T-cell (primary cell): ENCODE measurements at regions not wholly inside any gene's neighbourhood (a gene's known extent, or its start where the extent isn't known, plus 50 kb on each side); places are given as distances from the start of the nearest gene placed in this dataset.

Source experiments
- ATAC-seq, 4 experiments: fragments of 200-7000 bp in 3 of 4; fragments of 150-1000 bp in 1 of 4; cut with Tn5 transposase; replicated peaks in 1 of 4; 1 replicate in 3 of 4; 2 replicates in 1 of 4; pipeline ENCODE4 v1.10.0; 2021; ENCODE audit warnings: moderate library complexity in 3 of 4, mild to moderate bottlenecking in 2 of 4, moderate number of reproducible peaks in 1 of 4
- CTCF ChIA-PET, 2 donors: fragments of 300-600 bp; sonication (Branson Sonifier 250); formaldehyde crosslinking; loops; one replicate each; lab custom pipeline; 2022; ENCODE audit warnings: antibody characterized with exemption in 2 of 2; lab: Charles Lee
- POLR2A ChIA-PET, 2 donors: fragments of 300-600 bp; sonication (Branson Sonifier 250); formaldehyde crosslinking; loops; one replicate each; lab custom pipeline; 2022; ENCODE audit warnings: antibody characterized with exemption in 2 of 2; lab: Charles Lee
- DNase-seq, 35 experiments: peaks; one replicate each; pipeline versions ENCODE4 v3.0.0 to v3.0.0-alpha.2; 2013 to 2023
- H3K27ac ChIP-seq: one replicate; pipeline ENCODE4 v1.5.1; 2013; ENCODE audit warnings: low read length
- H3K27me3 ChIP-seq, 2 experiments: replicated peaks in 1 of 2; 1 replicate in 1 of 2; 2 replicates in 1 of 2; pipeline versions ENCODE4 v1.6.1 to v1.7.0; 2013; ENCODE audit warnings: low read length in 1 of 2, mixed read lengths in 1 of 2; ENCODE audit not compliant: control insufficient read depth in 2 of 2, insufficient read depth in 2 of 2; ENCODE audit errors: extremely low read depth in 1 of 2
- H3K36me3 ChIP-seq, 2 donors: 1 replicate in 1 of 2; 2 replicates in 1 of 2; pipeline versions ENCODE4 v1.6.1 to v1.7.0; 2013; ENCODE audit warnings: low read length in 1 of 2; ENCODE audit not compliant: control insufficient read depth in 2 of 2, insufficient read depth in 1 of 2; ENCODE audit errors: extremely low read depth in 1 of 2
- H3K4me1 ChIP-seq, 2 experiments: 1 replicate in 1 of 2; 2 replicates in 1 of 2; pipeline versions ENCODE4 v1.6.1 to v1.7.0; 2013; ENCODE audit warnings: low read length in 2 of 2, mixed read lengths in 1 of 2; ENCODE audit not compliant: insufficient read depth in 2 of 2, control insufficient read depth in 1 of 2; ENCODE audit errors: extremely low read depth in 1 of 2
- H3K4me3 ChIP-seq, 2 donors: 1 replicate in 1 of 2; 2 replicates in 1 of 2; pipeline versions ENCODE4 v1.5.1 to v1.7.0; 2013; ENCODE audit warnings: mild to moderate bottlenecking in 2 of 2, low read length in 1 of 2, moderate library complexity in 1 of 2; ENCODE audit not compliant: control insufficient read depth in 1 of 2; ENCODE audit errors: extremely low read depth in 1 of 2
- H3K9me3 ChIP-seq: 2 replicates; pipeline ENCODE4 v1.7.0; 2013
- H3K27ac Mint-ChIP-seq, 2 donors: one replicate each; pipeline ENCODE4 v1.8.0; 2020 to 2021; ENCODE audit warnings: mild to moderate bottlenecking in 2 of 2, mixed read lengths in 2 of 2
- H3K27me3 Mint-ChIP-seq, 2 donors: one replicate each; pipeline ENCODE4 v1.8.0; 2021 to 2022; ENCODE audit warnings: mixed read lengths in 2 of 2
- H3K36me3 Mint-ChIP-seq: one replicate; pipeline ENCODE4 v1.8.0; 2021; ENCODE audit warnings: mixed read lengths
- H3K4me1 Mint-ChIP-seq, 3 donors: one replicate each; pipeline ENCODE4 v1.8.0; 2020 to 2022; ENCODE audit warnings: mixed read lengths in 3 of 3, mild to moderate bottlenecking in 1 of 3
- H3K4me3 Mint-ChIP-seq, 3 donors: one replicate each; pipeline ENCODE4 v1.8.0; 2020 to 2022; ENCODE audit warnings: mild to moderate bottlenecking in 3 of 3, mixed read lengths in 3 of 3, moderate library complexity in 3 of 3
- H3K9me3 Mint-ChIP-seq, 3 donors: one replicate each; pipeline ENCODE4 v1.8.0; 2020 to 2022; ENCODE audit warnings: mixed read lengths in 3 of 3
- WGBS: methylation state at CpG from one replicate; pipeline ENCODE4 v1.1.5; 2013; ENCODE audit warnings: missing lambda C conversion rate; ENCODE audit not compliant: insufficient coverage; 5-methylcytosine and 5-hydroxymethylcytosine counted together

GRCh38 chr3:66912306-66912705, 85.8 kb upstream of the KBTBD8 start:
- H3K27me3 Mint-ChIP-seq, result peaks cover 6 to 10% of the 10 kb centered on the region in 2 donors
- ChIA-PET POLR2A (interaction anchor here in 1 of 2 donors (0.7 kb wide), 1 partner anchor 448 kb away, joined by 3 read pairs; no protein-coding TSS in a partner anchor), CTCF (no interaction called here)
- H3K9me3 Mint-ChIP-seq, result peaks cover 10 to 22% (median 21%) of the 10 kb centered on the region in 3 donors
- Histone ChIP-seq H3K9me3 (peaks cover 3% of the 10 kb centered on the region), H3K36me3 (no peaks in the 10 kb centered on the region), H3K4me3 (no peak overlapping the region), H3K27me3 (peaks cover 0 to 3% of the 10 kb centered on the region in 2 experiments), H3K4me1 (no peaks in the 10 kb centered on the region), H3K27ac (no peak overlapping the region)
- no peaks in the 10 kb centered on the region for H3K4me1 Mint-ChIP-seq
- ATAC-seq (no peak), DNase-seq (no peak)
- peaks cover 3% of the 10 kb centered on the region for H3K36me3 Mint-ChIP-seq
- no peak overlapping the region for H3K4me3 Mint-ChIP-seq
- H3K27ac Mint-ChIP-seq, result no peak overlapping the region

- H3K9me3 Mint-ChIP-seq, result peaks cover 0 to 2% (median 0%) of the 10 kb centered on the region in 3 donors
These were observed 76.0 kb upstream of the KBTBD8 start for GRCh38 chr3:66922058-66922457.

GRCh38 chr3:66923969-66924368, 74.1 kb upstream of the KBTBD8 start:
- Mint-ChIP-seq H3K27ac (no peak overlapping the region), H3K36me3 (no peaks in the 10 kb centered on the region), H3K27me3 (peaks cover 5 to 11% of the 10 kb centered on the region in 2 donors), H3K9me3 (no peaks in the 10 kb centered on the region), H3K4me1 (peaks cover 0 to 4% (median 0%) of the 10 kb centered on the region in 3 donors), H3K4me3 (no peak overlapping the region)
- DNase-seq (no peak), ATAC-seq (no peak)
- no peaks in the 10 kb centered on the region for H3K27me3 ChIP-seq
- no peak overlapping the region for H3K4me3 ChIP-seq
- CTCF ChIA-PET, result no interaction called here
- no peaks in the 10 kb centered on the region for H3K36me3 ChIP-seq
- no peaks in the 10 kb centered on the region for H3K4me1 ChIP-seq
- no peaks in the 10 kb centered on the region for H3K9me3 ChIP-seq
- no peak overlapping the region for H3K27ac ChIP-seq
- POLR2A ChIA-PET, result no interaction called here

More at GRCh38 chr3:66922058-66922457, 76.0 kb upstream of the KBTBD8 start:
- Mint-ChIP-seq H3K4me1 (no peaks in the 10 kb centered on the region), H3K27ac (no peak overlapping the region), H3K36me3 (no peaks in the 10 kb centered on the region), H3K27me3 (peaks cover 5 to 11% of the 10 kb centered on the region in 2 donors), H3K4me3 (no peak overlapping the region)
- Histone ChIP-seq H3K4me1 (no peaks in the 10 kb centered on the region), H3K27ac (no peak overlapping the region), H3K36me3 (no peaks in the 10 kb centered on the region), H3K4me3 (no peak overlapping the region), H3K27me3 (no peaks in the 10 kb centered on the region), H3K9me3 (no peaks in the 10 kb centered on the region)
- ChIA-PET POLR2A (no interaction called here), CTCF (no interaction called here)
- 92% methylated on average over 1 of the region's 2 CpGs for WGBS
- no peak for DNase-seq
- no peak for ATAC-seq

- Mint-ChIP-seq H3K9me3 (no peaks in the 10 kb centered on the region), H3K36me3 (no peaks in the 10 kb centered on the region), H3K4me1 (peaks cover 0 to 4% (median 0%) of the 10 kb centered on the region in 3 donors), H3K27ac (no peak overlapping the region), H3K27me3 (peaks cover 5 to 15% of the 10 kb centered on the region in 2 donors), H3K4me3 (no peak overlapping the region)
- ChIA-PET POLR2A (no interaction called here), CTCF (interaction anchor here in 1 of 2 donors (0.6 kb wide), 1 partner anchor 950 kb away, joined by 3 read pairs; no protein-coding TSS in a partner anchor)
- Histone ChIP-seq H3K4me3 (no peak overlapping the region), H3K27ac (no peak overlapping the region), H3K36me3 (no peaks in the 10 kb centered on the region), H3K9me3 (no peaks in the 10 kb centered on the region), H3K4me1 (no peaks in the 10 kb centered on the region), H3K27me3 (peaks cover 0 to 3% of the 10 kb centered on the region in 2 experiments)
- DNase-seq (no peak), ATAC-seq (no peak)
- no CpG with 5 or more reads among the region's 2 CpGs for WGBS
These were observed 69.9 kb upstream of the KBTBD8 start for GRCh38 chr3:66928252-66928651.

GRCh38 chr3:66931291-66931690, 66.8 kb upstream of the KBTBD8 start:
- H3K4me3 Mint-ChIP-seq, result no peak overlapping the region

GRCh38 chr3:66931699-66932098, 66.4 kb upstream of the KBTBD8 start:
- Histone ChIP-seq H3K27me3 (peaks cover 0 to 3% of the 10 kb centered on the region in 2 experiments), H3K36me3 (no peaks in the 10 kb centered on the region), H3K4me3 (no peak overlapping the region), H3K27ac (no peak overlapping the region), H3K9me3 (no peaks in the 10 kb centered on the region), H3K4me1 (no peaks in the 10 kb centered on the region)
- ATAC-seq (no peak), DNase-seq (no peak)
- Mint-ChIP-seq H3K36me3 (no peaks in the 10 kb centered on the region), H3K27ac (no peak overlapping the region), H3K27me3 (peaks cover 4 to 13% of the 10 kb centered on the region in 2 donors), H3K9me3 (no peaks in the 10 kb centered on the region), H3K4me1 (peaks cover 0 to 4% (median 0%) of the 10 kb centered on the region in 3 donors), H3K4me3 (no peak overlapping the region)
- ChIA-PET POLR2A (no interaction called here), CTCF (no interaction called here)
- WGBS, result no CpG with 5 or more reads among the region's 1 CpG

More at GRCh38 chr3:66931291-66931690, 66.8 kb upstream of the KBTBD8 start:
- ATAC-seq (no peak), DNase-seq (no peak)
- Histone ChIP-seq H3K36me3 (no peaks in the 10 kb centered on the region), H3K4me1 (no peaks in the 10 kb centered on the region), H3K9me3 (no peaks in the 10 kb centered on the region), H3K4me3 (no peak overlapping the region), H3K27me3 (peaks cover 0 to 3% of the 10 kb centered on the region in 2 experiments), H3K27ac (no peak overlapping the region)
- Mint-ChIP-seq H3K27me3 (peaks cover 4 to 13% of the 10 kb centered on the region in 2 donors), H3K9me3 (no peaks in the 10 kb centered on the region), H3K4me1 (peaks cover 0 to 4% (median 0%) of the 10 kb centered on the region in 3 donors), H3K27ac (no peak overlapping the region), H3K36me3 (no peaks in the 10 kb centered on the region)
- 17% methylated on average over 1 of the region's 5 CpGs for WGBS
- ChIA-PET CTCF (interaction anchor here in 1 of 2 donors (0.6 kb wide), 1 partner anchor 647 kb away, joined by 3 read pairs; no protein-coding TSS in a partner anchor), POLR2A (no interaction called here)

- H3K27ac ChIP-seq, result no peak overlapping the region
- no peak overlapping the region for H3K4me3 ChIP-seq
- CTCF ChIA-PET, result no interaction called here
- ATAC-seq (no peak), DNase-seq (no peak)
- H3K9me3 Mint-ChIP-seq, result no peaks in the 10 kb centered on the region
- no peaks in the 10 kb centered on the region for H3K36me3 Mint-ChIP-seq
- peaks cover 0 to 3% of the 10 kb centered on the region in 2 experiments for H3K27me3 ChIP-seq
- POLR2A ChIA-PET, result no interaction called here
- no peaks in the 10 kb centered on the region for H3K9me3 ChIP-seq
- no peaks in the 10 kb centered on the region for H3K4me1 ChIP-seq
- H3K36me3 ChIP-seq, result no peaks in the 10 kb centered on the region
- H3K4me3 Mint-ChIP-seq, result no peak overlapping the region
- peaks cover 7 to 14% of the 10 kb centered on the region in 2 donors for H3K27me3 Mint-ChIP-seq
- no peak overlapping the region for H3K27ac Mint-ChIP-seq
- H3K4me1 Mint-ChIP-seq, result peaks cover 0 to 3% (median 0%) of the 10 kb centered on the region in 3 donors
These were observed 64.9 kb upstream of the KBTBD8 start for GRCh38 chr3:66933233-66933632.
